ENCODE measurements at regions not wholly inside any gene's neighbourhood (a gene's known extent, or its start where the extent isn't known, plus 50 kb on each side); places are given as distances from the start of the nearest gene placed in this dataset.

- DNase-seq (ENCODE audit: low spot score): peak; percentile 40
- Histone ChIP-seq H3K27me3 (no peaks in the 10 kb centered on the region), H3K4me3 (no peak overlapping the region), H2AFZ (no peak overlapping the region), H3K4me2 (no peak overlapping the region), H4K20me1 (ENCODE audit: insufficient read depth, poor library complexity, severe bottlenecking) (no peaks in the 10 kb centered on the region), H3K9me2 (replicated peaks; ENCODE audit: insufficient read depth) (no peaks in the 10 kb centered on the region), H3K4me1 (ENCODE audit: insufficient read depth) (no peaks in the 10 kb centered on the region), H3K9me3 (ENCODE audit: low read depth) (no peaks in the 10 kb centered on the region), H3K27ac (no peak overlapping the region), H3K79me2 (no peaks in the 10 kb centered on the region), H3K36me3 (replicated peaks; ENCODE audit: insufficient read depth, low read depth) (no peaks in the 10 kb centered on the region)
- TF ChIP-seq EZH2phosphoT487 (IDR thresholded peaks at IDR 0.05; ENCODE audit: low read depth, severe bottlenecking, unreplicated experiment) (no peak), EZH2 (IDR thresholded peaks at IDR 0.05; ENCODE audit: borderline replicate concordance) (no peak), CTCF (IDR thresholded peaks at IDR 0.05; ENCODE audit: poor library complexity) (no peak)
- 65% methylated on average over 2 of the region's 2 CpGs for WGBS (ENCODE audit: low lambda C conversion rate, missing lambda C conversion rate)
Observed at GRCh38 chr13:46961719-46962118, 64.9 kb upstream of the HTR2A start.

- Histone ChIP-seq H3K4me3 (no peak overlapping the region), H2AFZ (no peak overlapping the region), H4K20me1 (ENCODE audit: insufficient read depth, poor library complexity, severe bottlenecking) (no peaks in the 10 kb centered on the region), H3K79me2 (no peaks in the 10 kb centered on the region), H3K9me3 (ENCODE audit: low read depth) (no peaks in the 10 kb centered on the region), H3K36me3 (replicated peaks; ENCODE audit: insufficient read depth, low read depth) (no peaks in the 10 kb centered on the region), H3K27ac (no peak overlapping the region), H3K4me2 (no peak overlapping the region), H3K4me1 (ENCODE audit: insufficient read depth) (no peaks in the 10 kb centered on the region), H3K9me2 (replicated peaks; ENCODE audit: insufficient read depth) (no peaks in the 10 kb centered on the region), H3K27me3 (no peaks in the 10 kb centered on the region)
- 96% methylated on average over 2 of the region's 2 CpGs for WGBS (ENCODE audit: low lambda C conversion rate, missing lambda C conversion rate)
- DNase-seq (ENCODE audit: low spot score): no peak
- no peak for TF ChIP-seq CTCF (IDR thresholded peaks at IDR 0.05; ENCODE audit: poor library complexity)
- no peak for TF ChIP-seq EZH2phosphoT487 (IDR thresholded peaks at IDR 0.05; ENCODE audit: low read depth, severe bottlenecking, unreplicated experiment)
- no peak for TF ChIP-seq EZH2 (IDR thresholded peaks at IDR 0.05; ENCODE audit: borderline replicate concordance)
Observed at GRCh38 chr13:46953941-46954340, 57.1 kb upstream of the HTR2A start.

- Histone ChIP-seq H3K27me3 (no peaks in the 10 kb centered on the region), H3K9me2 (replicated peaks; ENCODE audit: insufficient read depth) (no peaks in the 10 kb centered on the region), H3K79me2 (no peaks in the 10 kb centered on the region), H3K9me3 (ENCODE audit: low read depth) (no peaks in the 10 kb centered on the region), H3K36me3 (replicated peaks; ENCODE audit: insufficient read depth, low read depth) (no peaks in the 10 kb centered on the region), H2AFZ (no peak overlapping the region), H3K4me1 (ENCODE audit: insufficient read depth) (no peaks in the 10 kb centered on the region), H3K4me3 (no peak overlapping the region), H3K4me2 (no peak overlapping the region), H4K20me1 (ENCODE audit: insufficient read depth, poor library complexity, severe bottlenecking) (no peaks in the 10 kb centered on the region), H3K27ac (no peak overlapping the region)
- WGBS (ENCODE audit: low lambda C conversion rate, missing lambda C conversion rate): 94% methylated on average over 3 of the region's 3 CpGs
- TF ChIP-seq CTCF (IDR thresholded peaks at IDR 0.05; ENCODE audit: poor library complexity): no peak
- TF ChIP-seq EZH2phosphoT487 (IDR thresholded peaks at IDR 0.05; ENCODE audit: low read depth, severe bottlenecking, unreplicated experiment): no peak
- no peak for TF ChIP-seq EZH2 (IDR thresholded peaks at IDR 0.05; ENCODE audit: borderline replicate concordance)
- DNase-seq (ENCODE audit: low spot score): no peak
Observed at GRCh38 chr13:46953331-46953730, 56.5 kb upstream of the HTR2A start.

GRCh38 chr13:46951516-46951915 is 54.7 kb upstream of the HTR2A start:
- TF ChIP-seq EZH2 (IDR thresholded peaks at IDR 0.05; ENCODE audit: borderline replicate concordance): no peak

More at GRCh38 chr13:46951516-46951915, 54.7 kb upstream of the HTR2A start:
- H3K4me2 ChIP-seq: no peak overlapping the region
- no peaks in the 10 kb centered on the region for H3K9me3 ChIP-seq (ENCODE audit: low read depth)
- 72% methylated on average over 6 of the region's 6 CpGs for WGBS (ENCODE audit: low lambda C conversion rate, missing lambda C conversion rate)
- H3K4me3 ChIP-seq: no peak overlapping the region
- no peaks in the 10 kb centered on the region for H3K79me2 ChIP-seq
- H3K36me3 ChIP-seq (replicated peaks; ENCODE audit: insufficient read depth, low read depth): no peaks in the 10 kb centered on the region
- H4K20me1 ChIP-seq (ENCODE audit: insufficient read depth, poor library complexity, severe bottlenecking): no peaks in the 10 kb centered on the region
- H2AFZ ChIP-seq: no peak overlapping the region
- no peak for DNase-seq (ENCODE audit: low spot score)
- no peaks in the 10 kb centered on the region for H3K27me3 ChIP-seq
- H3K4me1 ChIP-seq (ENCODE audit: insufficient read depth): no peaks in the 10 kb centered on the region
- no peaks in the 10 kb centered on the region for H3K9me2 ChIP-seq (replicated peaks; ENCODE audit: insufficient read depth)
- H3K27ac ChIP-seq: no peak overlapping the region

Data from hepatocyte (in vitro differentiated cells).